SK-N-SH (cell line): ENCODE measurements at regions not wholly inside any gene's neighbourhood (a gene's known extent, or its start where the extent isn't known, plus 50 kb on each side); places are given as distances from the start of the nearest gene placed in this dataset.

Experiments
- CTCF ChIA-PET: fragments of 300-600, 350-600 bp; formaldehyde crosslinking; extraction: SDS; loops from one replicate; lab custom pipeline; 2021; lab: Yijun Ruan, JAX
- POLR2A ChIA-PET: fragments of 350-600 bp; sonication (Branson Sonifier 250); formaldehyde crosslinking; extraction: SDS; loops from one replicate; lab custom pipeline; 2020; ENCODE audit warnings: antibody characterized with exemption, inconsistent platforms; lab: Yijun Ruan, JAX
- DNase-seq: peaks from one replicate; pipeline ENCODE4 v3.0.0; 2012
- H2AFZ ChIP-seq: fragments of 200-600 bp; sonication (generic); 2 replicates; pipeline ENCODE4 v1.8.1; 2016; ENCODE audit warnings: antibody characterized with exemption, mild to moderate bottlenecking, low read depth
- H3F3A ChIP-seq: fragments of 200-600 bp; sonication (generic); replicated peaks from 2 replicates; pipeline ENCODE3; 2016; ENCODE audit warnings: antibody characterized with exemption, mild to moderate bottlenecking; ENCODE audit not compliant: insufficient read depth
- H3K27ac ChIP-seq, 2 experiments: fragments of 200-500 bp in 1 of 2; fragments of 200-600 bp in 1 of 2; sonication (Bioruptor generic) in 1 of 2; sonication (generic), shearing (Covaris generic) in 1 of 2; 2 replicates each; pipeline versions ENCODE4 v1.5.1 to v1.6.1; 2014 to 2016; ENCODE audit warnings: low read depth in 2 of 2, inconsistent platforms in 1 of 2, low read length in 1 of 2, mild to moderate bottlenecking in 1 of 2, mixed read lengths in 1 of 2
- H3K27me3 ChIP-seq: fragments of 200-600 bp; sonication (generic), shearing (Covaris generic); 2 replicates; pipeline ENCODE4 v1.6.1; 2016; ENCODE audit warnings: mixed run types; ENCODE audit not compliant: insufficient read depth
- H3K36me3 ChIP-seq, 2 experiments: fragments of 200-500 bp in 1 of 2; fragments of 200-600 bp in 1 of 2; sonication (Bioruptor generic) in 1 of 2; sonication (generic) in 1 of 2; replicated peaks in 1 of 2; 2 replicates each; pipeline versions ENCODE3 to v1.5.1; 2014 to 2016; ENCODE audit warnings: low read length in 1 of 2, mild to moderate bottlenecking in 1 of 2; ENCODE audit not compliant: insufficient read depth in 2 of 2, control insufficient read depth in 1 of 2
- H3K4me1 ChIP-seq, 2 experiments: fragments of 200-500 bp in 1 of 2; fragments of 200-600 bp in 1 of 2; sonication (Bioruptor generic) in 1 of 2; sonication (generic), shearing (Covaris generic) in 1 of 2; 2 replicates each; pipeline versions ENCODE4 v1.5.1 to v1.6.1; 2014 to 2016; ENCODE audit warnings: low read depth in 1 of 2, low read length in 1 of 2, mixed run types in 1 of 2; ENCODE audit not compliant: insufficient read depth in 2 of 2, control insufficient read depth in 1 of 2
- H3K4me2 ChIP-seq: fragments of 200-600 bp; sonication (generic), shearing (Covaris generic); 2 replicates; pipeline ENCODE4 v1.6.1; 2017; ENCODE audit warnings: mixed run types
- H3K4me3 ChIP-seq, 2 experiments: fragments of 200-500 bp in 1 of 2; fragments of 200-600 bp in 1 of 2; sonication (Bioruptor generic) in 1 of 2; sonication (generic), shearing (Covaris generic) in 1 of 2; 2 replicates each; pipeline versions ENCODE4 v1.5.1 to v1.8.1; 2014 to 2016; ENCODE audit warnings: low read depth in 2 of 2, inconsistent platforms in 1 of 2, low read length in 1 of 2, mild to moderate bottlenecking in 1 of 2, mixed read lengths in 1 of 2, moderate library complexity in 1 of 2
- H3K79me2 ChIP-seq: fragments of 200-600 bp; sonication (generic); 2 replicates; pipeline ENCODE4 v1.8.1; 2017; ENCODE audit warnings: mild to moderate bottlenecking; ENCODE audit not compliant: insufficient read depth
- H3K9ac ChIP-seq: fragments of 200-600 bp; sonication (generic); 2 replicates; pipeline ENCODE4 v1.6.1; 2017; ENCODE audit warnings: mixed run types
- H3K9me2 ChIP-seq: fragments of 200-600 bp; sonication (generic); 2 replicates; pipeline ENCODE4 v1.6.1; 2017; ENCODE audit warnings: mixed run types
- H3K9me3 ChIP-seq: fragments of 200-600 bp; sonication (generic); 2 replicates; pipeline ENCODE4 v1.6.1; 2017; ENCODE audit warnings: mixed run types, mild to moderate bottlenecking, moderate library complexity
- H4K20me1 ChIP-seq: fragments of 200-600 bp; sonication (generic); 2 replicates; pipeline ENCODE4 v1.6.1; 2017; ENCODE audit warnings: mild to moderate bottlenecking, mixed run types; ENCODE audit not compliant: insufficient read depth
- CHD2 ChIP-seq: fragments of 150-350 bp; IDR thresholded peaks from 2 replicates; pipeline ENCODE4 v1.6.1; 2018; ENCODE audit warnings: low read length; ENCODE audit not compliant: partially characterized antibody
- CTCF ChIP-seq: fragments of 200-600 bp; sonication (generic); IDR thresholded peaks from 2 replicates; pipeline ENCODE4 v1.6.1; 2017; ENCODE audit warnings: antibody characterized with exemption, mild to moderate bottlenecking, moderate library complexity
- ELF1 ChIP-seq: IDR thresholded peaks from 2 replicates; pipeline ENCODE4 v1.4.0; 2012
- EP300 ChIP-seq, 2 experiments: IDR thresholded peaks; 2 replicates each; pipeline versions ENCODE4 v1.4.0 to v1.6.1; 2012; ENCODE audit warnings: borderline replicate concordance in 1 of 2, low read depth in 1 of 2, low read length in 1 of 2
- EZH2phosphoT487 ChIP-seq: fragments of 200-600 bp; sonication (generic); IDR thresholded peaks from 2 replicates; pipeline ENCODE4 v1.6.1; 2017; ENCODE audit warnings: low read depth, mixed run types, mild to moderate bottlenecking, antibody characterized with exemption, moderate library complexity, borderline replicate concordance
- FOSL2 ChIP-seq: IDR thresholded peaks from 2 replicates; pipeline ENCODE4 v1.4.0; 2012; ENCODE audit warnings: low read depth, mild to moderate bottlenecking, moderate library complexity, borderline replicate concordance
- IRF3 ChIP-seq: fragments of 150-350 bp; IDR thresholded peaks from 2 replicates; pipeline ENCODE4 v1.6.1; 2016; ENCODE audit warnings: mild to moderate bottlenecking, low read depth, low read length
- MEF2A ChIP-seq: IDR thresholded peaks from 2 replicates; pipeline ENCODE4 v1.4.0; 2012; ENCODE audit warnings: low read depth, borderline replicate concordance
- MXI1 ChIP-seq: IDR thresholded peaks from 2 replicates; pipeline ENCODE4 v1.6.1; 2012; ENCODE audit warnings: mild to moderate bottlenecking, low read depth, low read length, improper control_type of control experiment
- NRF1 ChIP-seq: IDR thresholded peaks from 2 replicates; pipeline ENCODE4 v1.6.1; 2012; ENCODE audit warnings: low read depth, mild to moderate bottlenecking, low read length
- PBX3 ChIP-seq: IDR thresholded peaks from 2 replicates; pipeline ENCODE4; 2012
- RFX5 ChIP-seq: IDR thresholded peaks from 2 replicates; pipeline ENCODE4 v1.6.1; 2012; ENCODE audit warnings: mild to moderate bottlenecking, improper control_type of control experiment, low read length
- RXRA ChIP-seq: IDR thresholded peaks from 2 replicates; pipeline ENCODE4 v1.4.0; 2012; ENCODE audit warnings: low read depth, mild to moderate bottlenecking, borderline replicate concordance
- SIN3A ChIP-seq: IDR thresholded peaks from 2 replicates; pipeline ENCODE4 v1.6.1; 2012; ENCODE audit warnings: low read depth, mild to moderate bottlenecking, low read length, moderate library complexity, borderline replicate concordance
- SMC3 ChIP-seq: IDR thresholded peaks from 2 replicates; pipeline ENCODE4 v1.6.1; 2012; ENCODE audit warnings: low read depth, low read length, improper control_type of control experiment
- TCF12 ChIP-seq: IDR thresholded peaks from 2 replicates; pipeline ENCODE4 v1.4.0; 2012
- TEAD4 ChIP-seq: IDR thresholded peaks from 2 replicates; pipeline ENCODE4 v1.4.0; 2012; ENCODE audit warnings: mild to moderate bottlenecking, borderline replicate concordance; ENCODE audit not compliant: insufficient read depth
- USF1 ChIP-seq: IDR thresholded peaks from 2 replicates; pipeline ENCODE4 v1.4.0; 2012; ENCODE audit warnings: low read depth, borderline replicate concordance
- USF2 ChIP-seq: fragments of 150-350 bp; IDR thresholded peaks from 2 replicates; pipeline ENCODE4 v1.6.1; 2017; ENCODE audit warnings: antibody characterized with exemption, low read length, low read depth, borderline replicate concordance
- WGBS: methylation state at CpG from one replicate; pipeline ENCODE4 v1.1.6; 2017; ENCODE audit warnings: low lambda C conversion rate; 5-methylcytosine and 5-hydroxymethylcytosine counted together

- POLR2A ChIA-PET = no interaction called here
Measured at GRCh38 chr4:171717231-171717741, 95.9 kb upstream of the GALNTL6 start.

GRCh38 chr4:171715973-171716372, 97.2 kb upstream of the GALNTL6 start:
- no peak overlapping the region for H3K4me2 ChIP-seq
- no peaks in the 10 kb centered on the region for H3K27me3 ChIP-seq
- H2AFZ ChIP-seq = no peak overlapping the region
- no CpG with 5 or more reads among the region's 1 CpG for WGBS
- no peak for DNase-seq
- H3K9me3 ChIP-seq = no peaks in the 10 kb centered on the region
- POLR2A ChIA-PET = no interaction called here
- H3K79me2 ChIP-seq = no peaks in the 10 kb centered on the region
- no peak overlapping the region for H3K4me3 ChIP-seq
- no peaks in the 10 kb centered on the region for H4K20me1 ChIP-seq
- H3K36me3 ChIP-seq = no peaks in the 10 kb centered on the region
- no peaks in the 10 kb centered on the region for H3K4me1 ChIP-seq
- H3K27ac ChIP-seq = no peak overlapping the region
- no peaks in the 10 kb centered on the region for H3K9me2 ChIP-seq
- H3F3A ChIP-seq = no peaks in the 10 kb centered on the region
- no peak overlapping the region for H3K9ac ChIP-seq
- CTCF ChIA-PET = no interaction called here
- TF ChIP-seq USF1 = no peak
- TF ChIP-seq TCF12 = no peak
- no peak for TF ChIP-seq EP300 (IDR thresholded peaks at IDR 0.05; ENCODE audit: borderline replicate concordance in 1 of 2, low read depth in 1 of 2, low read length in 1 of 2)
- no peak for TF ChIP-seq RFX5
- no peak for TF ChIP-seq MEF2A
- TF ChIP-seq MXI1 = no peak
- TF ChIP-seq SMC3 = no peak
- no peak for TF ChIP-seq IRF3
- TF ChIP-seq USF2 = no peak
- TF ChIP-seq RXRA = no peak
- no peak for TF ChIP-seq EZH2phosphoT487
- TF ChIP-seq NRF1 = no peak
- TF ChIP-seq SIN3A = no peak
- no peak for TF ChIP-seq PBX3
- no peak for TF ChIP-seq CHD2
- TF ChIP-seq ELF1 = no peak

More at GRCh38 chr4:171717231-171717741, 95.9 kb upstream of the GALNTL6 start:
- no peak overlapping the region for H3K4me2 ChIP-seq
- DNase-seq = no peak
- no peaks in the 10 kb centered on the region for H3K36me3 ChIP-seq
- no peak for TF ChIP-seq MEF2A
- no peak for TF ChIP-seq RFX5
- TF ChIP-seq SIN3A = no peak
- TF ChIP-seq EZH2phosphoT487 = no peak
- no peak for TF ChIP-seq CTCF
- TF ChIP-seq ELF1 = no peak
- no peak for TF ChIP-seq CHD2
- no peak for TF ChIP-seq FOSL2
- TF ChIP-seq TEAD4 = no peak
- TF ChIP-seq, all 33 proteins: peak for 0
- Histone ChIP-seq H3K4me3 (no peak overlapping the region), H4K20me1 (no peaks in the 10 kb centered on the region), H3K27ac (no peak overlapping the region), H3K27me3 (no peaks in the 10 kb centered on the region), H3K9me3 (no peaks in the 10 kb centered on the region), H2AFZ (no peak overlapping the region), H3F3A (no peaks in the 10 kb centered on the region), H3K9me2 (no peaks in the 10 kb centered on the region), H3K79me2 (no peaks in the 10 kb centered on the region), H3K9ac (no peak overlapping the region), H3K4me1 (no peaks in the 10 kb centered on the region)
- CTCF ChIA-PET = no interaction called here
